GM19372 (cell line): ENCODE measurements at regions not wholly inside any gene's neighbourhood (a gene's known extent, or its start where the extent isn't known, plus 50 kb on each side); places are given as distances from the start of the nearest gene placed in this dataset.

Experiments used
- ATAC-seq: cut with Tn5 transposase; IDR thresholded peaks from one replicate; pipeline ENCODE4 v1.9.1; 2021; ENCODE audit warnings: mild to moderate bottlenecking, low read depth, moderate library complexity; ENCODE audit not compliant: unreplicated experiment

GRCh38 chr6:165961233-165961632, 206.4 kb downstream of the TBXT start:
- no peak for ATAC-seq

- ATAC-seq, result no peak
These were observed 207.0 kb downstream of the TBXT start for GRCh38 chr6:165960695-165961094.

- ATAC-seq, result no peak
These were observed 208.0 kb downstream of the TBXT start for GRCh38 chr6:165959627-165960026.

GRCh38 chr6:165956874-165957273, 210.8 kb downstream of the TBXT start:
- no peak for ATAC-seq

- no peak for ATAC-seq
These were observed 215.1 kb downstream of the TBXT start for GRCh38 chr6:165952514-165952913.

GRCh38 chr6:165950316-165950715, 217.3 kb downstream of the TBXT start:
- ATAC-seq, result no peak

- ATAC-seq, result no peak
These were observed 218.3 kb downstream of the TBXT start for GRCh38 chr6:165949324-165949723.

- no peak for ATAC-seq
These were observed 223.6 kb downstream of the TBXT start for GRCh38 chr6:165944002-165944466.

- ATAC-seq, result no peak
These were observed 225.9 kb downstream of the TBXT start for GRCh38 chr6:165941786-165942185.

GRCh38 chr6:165941249-165941775, 226.3 kb downstream of the TBXT start:
- ATAC-seq, result no peak

GRCh38 chr6:165940366-165940765, 227.3 kb downstream of the TBXT start:
- ATAC-seq, result no peak

GRCh38 chr6:165939601-165940290, 227.9 kb downstream of the TBXT start:
- ATAC-seq, result no peak

- ATAC-seq, result no peak
These were observed 228.6 kb downstream of the TBXT start for GRCh38 chr6:165939047-165939446.

- ATAC-seq, result no peak
These were observed 229.9 kb downstream of the TBXT start for GRCh38 chr6:165937564-165938358.

- no peak for ATAC-seq
These were observed 231.0 kb downstream of the TBXT start for GRCh38 chr6:165936660-165937059.

- no peak for ATAC-seq
These were observed 231.6 kb downstream of the TBXT start for GRCh38 chr6:165936096-165936495.

- no peak for ATAC-seq
These were observed 236.0 kb downstream of the TBXT start for GRCh38 chr6:165931675-165932074.

GRCh38 chr6:165930668-165931214, 236.9 kb downstream of the TBXT start:
- no peak for ATAC-seq

GRCh38 chr6:165929607-165930006, 238.0 kb downstream of the TBXT start:
- ATAC-seq, result no peak

- ATAC-seq, result no peak
These were observed 241.3 kb downstream of the TBXT start for GRCh38 chr6:165926378-165926777.

GRCh38 chr6:165925474-165926156, 242.0 kb downstream of the TBXT start:
- no peak for ATAC-seq
